Prostate gland (tissue), 2 donors: ENCODE measurements at regions not wholly inside any gene's neighbourhood (a gene's known extent, or its start where the extent isn't known, plus 50 kb on each side); places are given as distances from the start of the nearest gene placed in this dataset.

ENCODE experiments used
- POLR2A ChIP-seq: fragments of 450-650 bp; IDR thresholded peaks from one replicate; pipeline ENCODE4 v1.6.1; 2016; ENCODE audit warnings: antibody characterized with exemption, mild to moderate bottlenecking
- POLR2AphosphoS5 ChIP-seq: sonication (generic); formaldehyde crosslinking; IDR thresholded peaks from one replicate; pipeline ENCODE4 v1.6.1; 2017; ENCODE audit warnings: antibody characterized with exemption
- TF ChIP-seq, protein P1 (sequence below), 4 experiments: fragments of 200-600 bp in 2 of 4; fragments of 450-650 bp in 2 of 4; sonication (generic) in 2 of 4; IDR thresholded peaks; 1 replicate in 3 of 4; 2 replicates in 1 of 4; pipeline ENCODE4 v1.5.1; 2016 to 2019; ENCODE audit warnings: antibody characterized with exemption in 4 of 4, mild to moderate bottlenecking in 2 of 4, moderate library complexity in 2 of 4

DNA sequence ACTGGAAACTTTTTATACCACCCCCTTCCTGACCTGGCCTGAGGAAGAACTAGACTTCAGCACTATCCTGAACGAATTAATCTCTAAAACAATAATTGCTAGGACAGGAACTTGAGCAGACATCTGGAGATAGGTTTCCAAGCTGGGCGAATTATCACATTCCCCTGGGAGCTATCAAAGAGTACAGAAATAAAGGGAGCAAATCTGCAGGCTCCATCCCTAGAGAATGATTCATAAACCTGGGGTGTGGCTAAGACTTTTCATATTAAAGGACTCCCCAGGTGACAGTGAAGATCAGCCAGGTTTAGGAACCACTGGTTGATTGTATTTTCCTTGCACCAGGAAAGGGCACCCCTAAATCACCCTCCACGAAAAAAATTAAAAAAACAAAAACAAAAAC, 105.6 kb upstream of the NOL4 start:
- TF ChIP-seq, protein P1, sequence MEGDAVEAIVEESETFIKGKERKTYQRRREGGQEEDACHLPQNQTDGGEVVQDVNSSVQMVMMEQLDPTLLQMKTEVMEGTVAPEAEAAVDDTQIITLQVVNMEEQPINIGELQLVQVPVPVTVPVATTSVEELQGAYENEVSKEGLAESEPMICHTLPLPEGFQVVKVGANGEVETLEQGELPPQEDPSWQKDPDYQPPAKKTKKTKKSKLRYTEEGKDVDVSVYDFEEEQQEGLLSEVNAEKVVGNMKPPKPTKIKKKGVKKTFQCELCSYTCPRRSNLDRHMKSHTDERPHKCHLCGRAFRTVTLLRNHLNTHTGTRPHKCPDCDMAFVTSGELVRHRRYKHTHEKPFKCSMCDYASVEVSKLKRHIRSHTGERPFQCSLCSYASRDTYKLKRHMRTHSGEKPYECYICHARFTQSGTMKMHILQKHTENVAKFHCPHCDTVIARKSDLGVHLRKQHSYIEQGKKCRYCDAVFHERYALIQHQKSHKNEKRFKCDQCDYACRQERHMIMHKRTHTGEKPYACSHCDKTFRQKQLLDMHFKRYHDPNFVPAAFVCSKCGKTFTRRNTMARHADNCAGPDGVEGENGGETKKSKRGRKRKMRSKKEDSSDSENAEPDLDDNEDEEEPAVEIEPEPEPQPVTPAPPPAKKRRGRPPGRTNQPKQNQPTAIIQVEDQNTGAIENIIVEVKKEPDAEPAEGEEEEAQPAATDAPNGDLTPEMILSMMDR (IDR thresholded peaks at IDR 0.05) = no peak
- TF ChIP-seq POLR2AphosphoS5 (no peak), POLR2A (no peak)
